SK-N-SH (cell line): ENCODE measurements at regions not wholly inside any gene's neighbourhood (a gene's known extent, or its start where the extent isn't known, plus 50 kb on each side); places are given as distances from the start of the nearest gene placed in this dataset.

ENCODE experiments used
- CTCF ChIP-seq: fragments of 200-600 bp; sonication (generic); IDR thresholded peaks from 2 replicates; pipeline ENCODE4 v1.6.1; 2017; ENCODE audit warnings: antibody characterized with exemption, mild to moderate bottlenecking, moderate library complexity
- EP300 ChIP-seq, 2 experiments: IDR thresholded peaks; 2 replicates each; pipeline versions ENCODE4 v1.4.0 to v1.6.1; 2012; ENCODE audit warnings: borderline replicate concordance in 1 of 2, low read depth in 1 of 2, low read length in 1 of 2
- EZH2phosphoT487 ChIP-seq: fragments of 200-600 bp; sonication (generic); IDR thresholded peaks from 2 replicates; pipeline ENCODE4 v1.6.1; 2017; ENCODE audit warnings: low read depth, mixed run types, mild to moderate bottlenecking, antibody characterized with exemption, moderate library complexity, borderline replicate concordance
- FOXJ3 ChIP-seq: sonication (generic); formaldehyde crosslinking; IDR thresholded peaks from 2 replicates; pipeline ENCODE4 v1.5.1; 2020; ENCODE audit warnings: mild to moderate bottlenecking, missing genetic modification reagents
- GABPA ChIP-seq: IDR thresholded peaks from 2 replicates; pipeline ENCODE4 v1.4.0; 2012; ENCODE audit warnings: low read depth, mild to moderate bottlenecking
- MAX ChIP-seq: IDR thresholded peaks from 2 replicates; pipeline ENCODE4 v1.4.0; 2012; ENCODE audit warnings: low read depth
- POLR2AphosphoS5 ChIP-seq: IDR thresholded peaks from 2 replicates; pipeline ENCODE4 v1.6.1; 2012; ENCODE audit warnings: low read depth, low read length
- SMC3 ChIP-seq: IDR thresholded peaks from 2 replicates; pipeline ENCODE4 v1.6.1; 2012; ENCODE audit warnings: low read depth, low read length, improper control_type of control experiment
- TAF1 ChIP-seq: IDR thresholded peaks from 2 replicates; pipeline ENCODE4 v1.6.1; 2012; ENCODE audit warnings: low read depth, mild to moderate bottlenecking, low read length, moderate library complexity, borderline replicate concordance
- USF2 ChIP-seq: fragments of 150-350 bp; IDR thresholded peaks from 2 replicates; pipeline ENCODE4 v1.6.1; 2017; ENCODE audit warnings: antibody characterized with exemption, low read length, low read depth, borderline replicate concordance

GRCh38 chr7:30225863-30226613, 58.4 kb upstream of the ZNRF2 start:
- TF ChIP-seq POLR2AphosphoS5: no peak
- TF ChIP-seq USF2: no peak
- TF ChIP-seq SMC3: no peak
- no peak for TF ChIP-seq CTCF
- no peak for TF ChIP-seq EZH2phosphoT487
- no peak for TF ChIP-seq EP300 (IDR thresholded peaks at IDR 0.05; ENCODE audit: borderline replicate concordance in 1 of 2, low read depth in 1 of 2, low read length in 1 of 2)
- TF ChIP-seq FOXJ3 (CRISPR knock-in tag): no peak
- TF ChIP-seq GABPA: no peak
- TF ChIP-seq TAF1: no peak
- no peak for TF ChIP-seq MAX
